GM21576 (cell line): ENCODE measurements at regions not wholly inside any gene's neighbourhood (a gene's known extent, or its start where the extent isn't known, plus 50 kb on each side); places are given as distances from the start of the nearest gene placed in this dataset.
"Not testable (repeated sequence)": the region's sequence is repeated elsewhere in the genome, so short reads cannot be mapped to it uniquely, and the experiment has no call there.

Experiments
- ATAC-seq: cut with Tn5 transposase; IDR thresholded peaks from one replicate; pipeline ENCODE4 v1.9.1; 2021; ENCODE audit warnings: mild to moderate bottlenecking, moderate library complexity; ENCODE audit not compliant: unreplicated experiment

DNA sequence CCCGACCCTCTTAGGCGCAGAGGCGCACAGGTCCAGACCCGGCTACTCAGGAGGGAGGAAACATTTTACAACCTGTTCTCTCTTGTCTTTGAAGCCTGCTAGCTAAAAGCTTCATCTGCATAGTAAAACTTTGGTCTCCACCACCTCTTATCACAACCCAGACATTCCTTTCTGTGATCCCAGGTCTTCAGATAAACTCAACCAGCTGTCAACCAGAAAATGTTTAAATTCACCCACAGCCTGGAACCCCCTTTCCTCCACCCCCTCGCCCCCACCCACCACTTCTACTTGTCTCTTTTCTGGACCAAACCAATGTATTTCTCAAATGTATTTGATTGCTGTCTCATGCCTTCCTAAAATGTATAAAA lies 169.1 kb upstream of the PRKX start:
- ATAC-seq, result not testable (repeated sequence)

DNA sequence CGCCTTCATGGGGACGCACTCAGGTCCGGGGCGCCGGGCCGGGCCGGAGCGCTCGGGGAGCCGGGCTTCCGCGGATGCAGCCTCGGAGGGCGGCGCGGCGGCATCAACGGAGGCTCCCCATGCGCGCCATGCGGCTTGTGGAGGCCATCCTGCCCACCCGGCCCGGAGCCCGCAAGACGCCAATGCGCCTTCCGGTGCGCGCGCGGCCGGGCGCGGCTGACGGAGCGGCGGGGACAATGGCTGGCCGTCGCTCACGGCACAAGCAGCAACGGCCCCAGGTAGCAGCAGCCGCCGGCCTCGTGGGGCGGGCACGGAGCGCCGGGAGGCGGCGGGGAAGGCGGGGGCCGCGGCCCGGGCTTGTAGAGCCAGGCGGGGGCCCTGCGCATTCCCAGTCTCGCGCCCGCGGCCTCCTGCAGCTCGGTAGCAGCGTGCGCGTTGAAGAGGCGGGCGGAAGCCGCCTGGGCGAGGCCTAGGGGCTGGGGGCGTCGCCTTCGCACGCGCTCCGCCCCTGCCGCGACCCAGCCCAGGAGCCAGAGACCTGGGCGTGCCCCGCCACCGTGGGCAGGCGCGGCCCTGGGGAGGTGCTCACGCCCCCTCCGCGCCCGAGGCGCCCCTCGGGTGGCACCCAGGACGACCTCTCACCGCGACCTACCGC lies 168.6 kb upstream of the PRKX start:
- ATAC-seq, result peak; percentile 96

DNA sequence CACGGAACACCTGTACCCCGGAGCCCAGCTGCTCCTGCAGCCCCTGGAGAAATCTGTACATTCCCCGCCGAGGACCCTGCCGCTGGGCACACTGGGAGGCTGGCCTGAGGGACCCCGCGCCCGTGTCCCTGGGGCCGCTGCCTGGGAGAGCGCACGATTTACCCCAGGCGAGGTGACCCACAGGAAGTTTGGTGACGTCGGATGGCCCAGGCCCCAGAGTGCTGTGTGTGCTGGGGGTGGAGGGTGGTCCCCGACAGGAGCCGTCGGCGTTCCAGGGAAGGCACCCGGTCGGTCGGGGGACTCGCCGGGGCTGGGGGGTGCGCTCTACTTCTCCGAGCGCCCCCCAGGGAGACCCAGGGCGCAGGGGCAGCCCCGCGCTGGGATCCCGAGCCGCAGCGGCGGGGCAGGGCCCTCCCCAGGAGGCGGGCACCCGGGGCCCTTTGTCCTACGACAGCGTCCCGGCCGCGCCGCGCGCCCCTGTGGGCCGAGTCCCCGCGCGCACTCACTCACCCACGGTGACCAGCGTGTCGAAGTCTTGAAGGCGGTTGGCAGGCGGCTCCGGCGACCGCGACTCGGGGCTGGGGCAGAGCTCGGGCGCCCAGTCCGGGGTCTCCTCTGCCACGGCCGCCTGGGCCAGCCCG lies 167.9 kb upstream of the PRKX start:
- ATAC-seq, result peak; percentile 36

DNA sequence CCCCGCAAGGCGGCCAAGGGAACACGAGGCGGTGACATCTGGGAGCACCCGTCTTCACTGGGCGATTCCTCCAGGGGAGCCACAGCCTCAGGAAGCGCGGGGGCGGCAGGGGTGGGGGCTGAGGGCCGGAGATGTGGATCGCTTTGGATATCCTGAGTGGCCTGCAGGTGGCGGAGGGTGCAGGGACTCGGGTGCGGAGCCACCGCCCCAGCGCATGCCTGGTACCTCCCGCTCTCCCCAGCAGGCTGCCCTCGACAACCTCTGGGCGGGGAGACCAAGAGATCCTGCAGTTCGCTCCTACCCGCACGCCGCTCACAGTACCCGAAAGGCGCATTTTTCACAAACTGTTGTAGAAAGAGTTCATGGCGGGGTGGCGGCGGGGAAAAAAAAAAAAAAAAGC lies 162.9 kb upstream of the PRKX start:
- not testable (repeated sequence) for ATAC-seq

DNA sequence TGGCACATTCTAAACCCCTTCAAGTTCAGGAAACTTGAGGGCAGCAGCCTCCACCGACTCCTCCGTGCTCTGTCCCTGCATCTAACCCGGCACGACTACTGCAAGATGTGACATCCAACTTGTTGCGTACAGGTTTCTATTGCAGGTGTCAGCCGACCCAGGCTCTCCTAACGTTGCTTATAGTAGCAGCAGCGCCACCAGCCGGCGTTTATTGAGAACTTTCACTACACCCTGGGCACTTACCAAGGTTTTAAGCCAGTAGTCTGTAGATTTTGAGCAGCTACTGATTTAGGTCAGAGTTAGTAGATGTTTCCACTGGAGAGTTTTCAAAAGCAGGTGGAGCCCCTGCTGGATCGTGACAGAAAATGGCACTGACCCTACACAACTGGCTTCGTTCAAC lies 162.2 kb upstream of the PRKX start:
- ATAC-seq, result not testable (repeated sequence)

DNA sequence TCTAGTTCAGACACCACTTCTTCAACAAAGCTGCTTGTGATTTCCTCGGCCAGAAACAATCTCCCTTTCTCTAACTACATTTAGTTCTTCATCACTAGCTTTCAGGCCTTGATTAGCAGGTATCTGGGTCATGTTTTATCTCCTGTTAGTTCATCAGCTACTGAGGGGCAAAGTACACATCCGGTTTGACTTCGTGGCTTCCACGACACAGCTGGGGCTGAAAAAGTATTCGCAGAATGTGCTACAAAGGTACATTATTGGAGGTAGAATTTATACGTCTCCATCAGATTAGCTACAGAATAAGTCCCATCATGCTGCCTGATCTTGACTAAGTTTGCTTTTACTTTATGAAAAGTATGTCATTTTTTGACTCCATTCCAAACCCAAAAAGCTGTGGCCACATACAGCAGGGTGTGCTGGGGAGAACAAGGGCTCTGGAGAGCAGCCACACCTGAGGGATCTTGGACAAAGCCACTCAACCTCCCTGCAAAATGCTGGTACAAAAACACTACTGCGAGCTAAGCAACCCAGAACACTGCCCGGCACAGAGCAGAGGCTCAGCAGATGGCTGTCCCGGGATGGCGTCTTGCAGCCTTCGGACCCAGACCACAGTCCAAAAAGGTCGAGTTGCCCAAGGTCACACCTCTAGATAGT lies 158.9 kb upstream of the PRKX start:
- ATAC-seq, result not testable (repeated sequence)

DNA sequence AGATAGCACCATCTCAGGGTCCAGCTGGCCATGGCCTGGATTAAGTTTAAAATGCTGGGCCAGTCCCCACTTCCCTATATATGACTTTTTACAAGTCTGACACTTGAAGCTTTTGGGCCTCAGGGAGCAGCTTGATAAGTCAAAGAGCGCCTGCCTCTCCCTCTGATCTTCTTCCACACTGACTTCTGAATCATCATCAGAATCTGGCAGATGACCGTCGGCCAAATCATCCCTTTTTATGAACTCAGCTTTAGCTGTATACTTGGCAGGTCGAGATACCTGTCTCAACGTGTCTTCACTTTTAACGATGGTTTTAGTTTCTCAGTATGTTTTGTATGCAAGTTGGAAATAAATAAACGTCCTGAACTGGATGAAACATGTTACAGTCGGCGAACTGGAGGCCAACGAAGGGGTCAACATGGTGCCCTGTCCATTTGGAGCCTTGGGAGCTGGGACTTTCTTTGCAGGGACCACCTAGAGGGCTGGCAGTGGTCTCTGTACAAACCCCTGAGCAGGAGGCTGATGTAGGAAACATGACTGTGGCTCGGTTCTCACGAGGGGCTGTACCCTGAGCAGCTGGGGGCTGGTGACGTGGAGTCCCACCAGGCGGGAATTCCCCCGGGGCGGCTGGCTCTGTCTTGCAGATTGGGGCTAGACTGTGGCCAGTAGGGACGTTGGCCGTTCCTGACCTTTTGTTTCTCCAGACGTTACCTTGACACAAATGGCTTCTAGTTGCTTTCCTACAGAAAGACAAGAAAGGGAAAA lies 153.8 kb upstream of the PRKX start:
- not testable (repeated sequence) for ATAC-seq

DNA sequence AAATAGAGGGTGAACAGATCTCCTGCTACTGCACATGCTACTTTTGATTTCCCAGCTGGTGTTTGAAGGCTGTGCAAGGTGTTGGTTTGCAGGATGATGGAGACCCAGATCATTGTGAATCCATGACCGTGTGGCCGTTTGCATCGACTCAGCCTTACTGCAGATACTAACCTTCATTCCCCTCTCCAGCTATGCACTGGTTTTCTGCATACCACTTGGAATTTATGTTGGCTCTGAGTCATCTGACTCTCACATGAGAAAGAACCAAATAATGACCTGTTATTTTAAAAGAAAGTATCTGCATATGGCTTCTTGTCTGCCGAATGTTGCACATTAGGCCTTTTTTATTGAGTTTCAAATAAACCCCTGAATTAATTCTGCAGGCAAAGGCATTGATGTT lies 144.9 kb upstream of the PRKX start:
- not testable (repeated sequence) for ATAC-seq

DNA sequence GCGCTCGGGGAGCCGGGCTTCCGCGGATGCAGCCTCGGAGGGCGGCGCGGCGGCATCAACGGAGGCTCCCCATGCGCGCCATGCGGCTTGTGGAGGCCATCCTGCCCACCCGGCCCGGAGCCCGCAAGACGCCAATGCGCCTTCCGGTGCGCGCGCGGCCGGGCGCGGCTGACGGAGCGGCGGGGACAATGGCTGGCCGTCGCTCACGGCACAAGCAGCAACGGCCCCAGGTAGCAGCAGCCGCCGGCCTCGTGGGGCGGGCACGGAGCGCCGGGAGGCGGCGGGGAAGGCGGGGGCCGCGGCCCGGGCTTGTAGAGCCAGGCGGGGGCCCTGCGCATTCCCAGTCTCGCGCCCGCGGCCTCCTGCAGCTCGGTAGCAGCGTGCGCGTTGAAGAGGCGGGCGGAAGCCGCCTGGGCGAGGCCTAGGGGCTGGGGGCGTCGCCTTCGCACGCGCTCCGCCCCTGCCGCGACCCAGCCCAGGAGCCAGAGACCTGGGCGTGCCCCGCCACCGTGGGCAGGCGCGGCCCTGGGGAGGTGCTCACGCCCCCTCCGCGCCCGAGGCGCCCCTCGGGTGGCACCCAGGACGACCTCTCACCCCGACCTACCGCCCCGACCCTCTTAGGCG lies 130.2 kb upstream of the PRKX start:
- peak; percentile 92 for ATAC-seq

DNA sequence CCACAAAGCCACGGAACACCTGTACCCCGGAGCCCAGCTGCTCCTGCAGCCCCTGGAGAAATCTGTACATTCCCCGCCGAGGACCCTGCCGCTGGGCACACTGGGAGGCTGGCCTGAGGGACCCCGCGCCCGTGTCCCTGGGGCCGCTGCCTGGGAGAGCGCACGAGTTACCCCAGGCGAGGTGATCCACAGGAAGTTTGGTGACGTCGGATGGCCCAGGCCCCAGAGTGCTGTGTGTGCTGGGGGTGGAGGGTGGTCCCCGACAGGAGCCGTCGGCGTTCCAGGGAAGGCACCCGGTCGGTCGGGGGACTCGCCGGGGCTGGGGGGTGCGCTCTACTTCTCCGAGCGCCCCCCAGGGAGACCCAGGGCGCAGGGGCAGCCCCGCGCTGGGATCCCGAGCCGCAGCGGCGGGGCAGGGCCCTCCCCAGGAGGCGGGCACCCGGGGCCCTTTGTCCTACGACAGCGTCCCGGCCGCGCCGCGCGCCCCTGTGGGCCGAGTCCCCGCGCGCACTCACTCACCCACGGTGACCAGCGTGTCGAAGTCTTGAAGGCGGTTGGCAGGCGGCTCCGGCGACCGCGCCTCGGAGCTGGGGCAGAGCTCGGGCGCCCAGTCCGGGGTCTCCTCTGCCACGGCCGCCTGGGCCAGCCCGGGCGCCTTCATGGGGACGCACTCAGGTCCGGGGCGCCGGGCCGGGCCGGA lies 129.5 kb upstream of the PRKX start:
- peak; percentile 62 for ATAC-seq

DNA sequence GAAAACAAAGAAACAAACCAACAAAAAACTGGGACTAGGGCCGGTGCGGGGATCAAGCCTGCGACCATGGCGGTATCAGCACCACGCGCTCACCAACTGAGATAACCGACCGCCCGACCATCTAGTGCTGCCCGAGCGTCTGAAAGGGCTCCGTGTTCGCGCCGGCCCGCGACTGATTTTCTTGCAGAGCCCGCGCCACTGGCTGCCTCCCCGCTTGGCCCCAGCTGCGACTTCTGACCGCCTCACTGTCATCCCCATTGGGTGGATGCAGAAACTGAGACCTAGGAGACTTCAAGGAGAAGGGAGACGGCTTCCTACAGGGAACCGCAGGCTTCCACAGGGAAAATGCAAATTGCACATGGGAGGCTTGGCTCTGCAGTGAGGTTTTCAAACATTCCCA lies 125.3 kb upstream of the PRKX start:
- not testable (repeated sequence) for ATAC-seq

DNA sequence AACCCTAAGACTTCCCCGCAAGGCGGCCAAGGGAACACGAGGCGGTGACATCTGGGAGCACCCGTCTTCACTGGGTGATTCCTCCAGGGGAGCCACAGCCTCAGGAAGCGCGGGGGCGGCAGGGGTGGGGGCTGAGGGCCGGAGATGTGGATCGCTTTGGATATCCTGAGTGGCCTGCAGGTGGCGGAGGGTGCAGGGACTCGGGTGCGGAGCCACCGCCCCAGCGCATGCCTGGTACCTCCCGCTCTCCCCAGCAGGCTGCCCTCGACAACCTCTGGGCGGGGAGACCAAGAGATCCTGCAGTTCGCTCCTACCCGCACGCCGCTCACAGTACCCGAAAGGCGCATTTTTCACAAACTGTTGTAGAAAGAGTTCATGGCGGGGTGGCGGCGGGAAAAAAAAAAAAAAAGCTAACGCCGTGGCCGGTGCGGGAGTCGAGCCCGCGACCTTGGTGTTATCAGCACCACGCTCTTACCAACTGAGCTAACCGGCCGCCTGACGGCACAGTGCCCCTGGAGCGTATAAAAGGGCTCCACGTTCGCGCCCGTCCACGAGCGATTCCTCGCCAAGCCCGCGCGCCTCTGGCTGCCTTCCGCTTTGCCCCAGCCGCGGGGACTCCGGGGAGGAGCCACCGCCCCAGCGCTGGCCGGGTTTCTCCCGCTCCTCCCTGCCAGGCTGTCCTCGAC lies 124.7 kb upstream of the PRKX start:
- not testable (repeated sequence) for ATAC-seq

DNA sequence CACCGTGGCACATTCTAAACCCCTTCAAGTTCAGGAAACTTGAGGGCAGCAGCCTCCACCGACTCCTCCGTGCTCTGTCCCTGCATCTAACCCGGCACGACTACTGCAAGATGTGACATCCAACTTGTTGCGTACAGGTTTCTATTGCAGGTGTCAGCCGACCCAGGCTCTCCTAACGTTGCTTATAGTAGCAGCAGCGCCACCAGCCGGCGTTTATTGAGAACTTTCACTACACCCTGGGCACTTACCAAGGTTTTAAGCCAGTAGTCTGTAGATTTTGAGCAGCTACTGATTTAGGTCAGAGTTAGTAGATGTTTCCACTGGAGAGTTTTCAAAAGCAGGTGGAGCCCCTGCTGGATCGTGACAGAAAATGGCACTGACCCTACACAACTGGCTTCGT lies 123.8 kb upstream of the PRKX start:
- ATAC-seq, result not testable (repeated sequence)

DNA sequence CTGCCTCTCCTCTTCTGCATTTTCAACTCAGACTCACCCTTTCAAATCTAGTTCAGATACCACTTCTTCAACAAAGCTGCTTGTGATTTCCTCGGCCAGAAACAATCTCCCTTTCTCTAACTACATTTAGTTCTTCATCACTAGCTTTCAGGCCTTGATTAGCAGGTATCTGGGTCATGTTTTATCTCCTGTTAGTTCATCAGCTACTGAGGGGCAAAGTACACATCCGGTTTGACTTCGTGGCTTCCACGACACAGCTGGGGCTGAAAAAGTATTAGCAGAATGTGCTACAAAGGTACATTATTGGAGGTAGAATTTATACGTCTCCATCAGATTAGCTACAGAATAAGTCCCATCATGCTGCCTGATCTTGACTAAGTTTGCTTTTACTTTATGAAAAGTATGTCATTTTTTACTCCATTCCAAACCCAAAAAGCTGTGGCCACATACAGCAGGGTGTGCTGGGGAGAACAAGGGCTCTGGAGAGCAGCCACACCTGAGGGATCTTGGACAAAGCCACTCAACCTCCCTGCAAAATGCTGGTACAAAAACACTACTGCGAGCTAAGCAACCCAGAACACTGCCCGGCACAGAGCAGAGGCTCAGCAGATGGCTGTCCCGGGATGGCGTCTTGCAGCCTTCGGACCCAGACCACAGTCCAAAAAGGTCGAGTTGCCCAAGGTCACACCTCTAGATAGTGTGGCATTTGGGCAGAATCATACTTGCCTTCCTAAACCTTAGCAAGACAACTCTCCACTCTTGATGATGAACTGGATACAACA lies 120.5 kb upstream of the PRKX start:
- ATAC-seq, result not testable (repeated sequence)

DNA sequence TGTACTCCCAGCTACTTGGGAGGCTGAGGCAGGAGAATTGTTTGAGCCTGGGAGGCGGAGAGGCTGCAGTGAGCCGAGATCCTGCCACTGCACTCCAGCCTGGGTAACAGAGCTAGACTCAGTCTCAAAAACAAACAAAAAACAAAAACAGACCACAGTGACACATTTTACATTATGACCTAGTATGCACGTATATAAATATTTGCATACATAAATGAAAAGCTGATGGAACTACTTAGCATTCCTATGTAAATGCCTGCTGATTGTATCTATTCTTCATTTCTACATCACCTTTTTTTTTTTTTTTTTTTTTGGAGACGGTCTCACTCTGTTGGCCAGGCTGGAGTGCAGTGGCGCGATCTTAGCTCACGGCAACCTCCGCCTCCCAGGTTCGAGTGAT lies 116.6 kb upstream of the PRKX start:
- not testable (repeated sequence) for ATAC-seq

DNA sequence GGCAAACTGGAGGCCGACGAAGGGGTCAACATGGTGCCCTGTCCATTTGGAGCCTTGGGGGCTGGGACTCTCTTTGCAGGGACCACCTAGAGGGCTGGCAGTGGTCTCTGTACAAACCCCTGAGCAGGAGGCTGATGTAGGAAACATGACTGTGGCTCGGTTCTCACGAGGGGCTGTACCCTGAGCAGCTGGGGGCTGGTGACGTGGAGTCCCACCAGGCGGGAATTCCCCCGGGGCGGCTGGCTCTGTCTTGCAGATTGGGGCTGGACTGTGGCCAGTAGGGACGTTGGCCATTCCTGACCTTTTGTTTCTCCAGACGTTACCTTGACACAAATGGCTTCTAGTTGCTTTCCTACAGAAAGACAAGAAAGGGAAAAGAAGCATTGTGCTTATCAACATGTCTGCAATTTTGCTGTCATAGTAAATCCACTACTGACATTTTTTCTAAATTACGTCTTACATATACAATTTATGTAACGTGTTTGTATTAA lies 115.6 kb upstream of the PRKX start:
- ATAC-seq, result not testable (repeated sequence)

DNA sequence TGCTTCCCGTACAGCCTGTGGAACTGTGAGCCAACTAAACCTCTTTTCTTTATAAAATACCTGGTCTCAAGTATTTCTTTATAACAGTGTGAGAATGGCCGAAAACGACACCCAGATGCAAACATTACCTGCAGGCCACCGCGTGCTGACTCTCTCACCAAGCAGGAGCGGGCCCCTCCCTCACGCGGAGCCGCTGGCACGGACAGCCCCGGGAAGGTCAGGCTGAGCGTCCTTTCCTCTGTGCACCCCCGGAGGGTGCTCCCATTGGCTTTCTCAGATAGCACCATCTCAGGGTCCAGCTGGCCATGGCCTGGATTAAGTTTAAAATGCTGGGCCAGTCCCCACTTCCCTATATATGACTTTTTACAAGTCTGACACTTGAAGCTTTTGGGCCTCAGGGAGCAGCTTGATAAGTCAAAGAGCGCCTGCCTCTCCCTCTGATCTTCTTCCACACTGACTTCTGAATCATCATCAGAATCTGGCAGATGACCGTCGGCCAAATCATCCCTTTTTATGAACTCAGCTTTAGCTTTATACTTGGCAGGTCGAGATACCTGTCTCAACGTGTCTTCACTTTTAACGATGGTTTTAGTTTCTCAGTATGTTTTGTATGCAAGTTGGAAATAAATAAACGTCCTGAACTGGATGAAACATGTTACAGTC lies 115.1 kb upstream of the PRKX start:
- not testable (repeated sequence) for ATAC-seq

DNA sequence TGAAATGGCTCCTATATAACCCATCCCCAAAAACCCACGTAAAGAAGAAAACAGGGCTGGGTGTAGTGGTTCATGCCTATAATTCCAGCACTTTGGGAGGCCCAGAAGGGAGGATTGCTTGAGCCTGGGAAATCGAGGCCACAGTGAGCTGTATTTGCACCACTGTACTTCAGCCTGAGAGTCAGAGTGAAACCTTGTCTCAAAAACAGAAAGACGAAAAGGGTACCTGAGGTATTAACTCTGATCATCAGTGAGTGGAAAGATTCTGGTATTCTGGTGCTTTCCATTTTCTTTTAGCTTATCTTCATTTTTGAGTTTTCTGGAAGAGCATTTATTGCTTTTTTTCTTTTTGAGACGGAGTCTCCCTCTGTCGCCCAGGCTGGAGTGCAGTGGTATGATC lies 110.6 kb upstream of the PRKX start:
- peak; percentile 65 for ATAC-seq
